Lower lobe of right lung (tissue), 2 donors: ENCODE measurements at regions not wholly inside any gene's neighbourhood (a gene's known extent, or its start where the extent isn't known, plus 50 kb on each side); places are given as distances from the start of the nearest gene placed in this dataset.

Experiments
- ATAC-seq, 2 donors: fragments of 200-7000 bp; cut with Tn5 transposase; one replicate each; pipeline ENCODE4 v1.9.1; 2020 to 2022; ENCODE audit warnings: mild to moderate bottlenecking in 2 of 2, moderate library complexity in 2 of 2
- DNase-seq: peaks from one replicate; pipeline ENCODE4 v3.0.0-alpha.2; 2020
- H3K27ac ChIP-seq: fragments of 200-600 bp; one replicate; pipeline ENCODE4 v1.8.0; 2022
- H3K27me3 ChIP-seq: fragments of 200-600 bp; one replicate; pipeline ENCODE4 v1.8.0; 2022; ENCODE audit warnings: low read depth
- H3K36me3 ChIP-seq: fragments of 200-600 bp; one replicate; pipeline ENCODE4 v1.8.0; 2022; ENCODE audit warnings: mild to moderate bottlenecking
- H3K4me1 ChIP-seq: fragments of 200-600 bp; one replicate; pipeline ENCODE4 v1.8.0; 2022
- H3K4me3 ChIP-seq: fragments of 200-600 bp; one replicate; pipeline ENCODE4 v1.8.0; 2022; ENCODE audit warnings: mild to moderate bottlenecking
- H3K9me3 ChIP-seq: fragments of 200-600 bp; one replicate; pipeline ENCODE4 v1.8.0; 2022
- CTCF ChIP-seq: fragments of 200-600 bp; IDR thresholded peaks from one replicate; pipeline ENCODE4 v1.8.0; 2022; ENCODE audit warnings: antibody characterized with exemption, mild to moderate bottlenecking
- intact Hi-C: fragments of 100-400 bp; cut with DNase I; formaldehyde crosslinking; loops from one replicate; pipeline ENCODE4 v1.11.0; 2022
- donor health status: DM: no; HTN: yes; CAD: no; lungs with severe emphysema.

- ATAC-seq = no peak
- intact Hi-C loops = no loop called here
Observed at GRCh38 chr6:8207869-8208191, 105.5 kb upstream of the EEF1E1 start.

GRCh38 chr6:8207191-8207868 is 105.0 kb upstream of the EEF1E1 start:
- Histone ChIP-seq H3K4me3 (no peak overlapping the region), H3K36me3 (no peaks in the 10 kb centered on the region), H3K4me1 (no peaks in the 10 kb centered on the region), H3K27me3 (peaks cover 3% of the 10 kb centered on the region), H3K27ac (no peak overlapping the region), H3K9me3 (no peaks in the 10 kb centered on the region)
- intact Hi-C loops = no loop called here
- DNase-seq = no peak
- no peak for TF ChIP-seq CTCF
- ATAC-seq = no peak

More at GRCh38 chr6:8207869-8208191, 105.5 kb upstream of the EEF1E1 start:
- Histone ChIP-seq H3K27ac (no peak overlapping the region), H3K27me3 (peaks cover 3% of the 10 kb centered on the region), H3K4me3 (no peak overlapping the region), H3K9me3 (no peaks in the 10 kb centered on the region), H3K36me3 (no peaks in the 10 kb centered on the region), H3K4me1 (no peaks in the 10 kb centered on the region)
- TF ChIP-seq CTCF = no peak
- DNase-seq = no peak

DNA sequence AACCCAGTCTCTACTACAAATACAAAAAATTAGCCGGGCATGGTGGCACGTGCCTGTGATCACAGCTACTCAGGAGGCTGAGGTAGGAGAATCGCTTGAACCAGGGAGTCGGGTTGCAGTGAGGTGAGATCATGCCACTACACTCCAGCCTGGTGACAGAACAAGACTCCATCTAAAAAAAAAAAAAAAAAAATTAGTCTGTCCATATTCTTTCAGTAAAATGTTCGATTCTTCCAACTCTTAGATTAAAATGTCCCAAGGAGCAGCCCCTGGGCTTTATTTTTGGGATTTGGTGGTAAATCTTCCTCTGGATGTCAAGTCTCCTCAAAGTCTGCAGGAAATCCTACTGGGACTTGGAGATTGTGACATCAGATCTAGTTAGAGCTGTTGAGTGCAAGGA is 101.0 kb upstream of the EEF1E1 start:
- intact Hi-C loops = no loop called here
- DNase-seq = no peak
- no peak for TF ChIP-seq CTCF
- Histone ChIP-seq H3K4me3 (no peak overlapping the region), H3K36me3 (no peaks in the 10 kb centered on the region), H3K27me3 (peaks cover 3% of the 10 kb centered on the region), H3K4me1 (no peaks in the 10 kb centered on the region), H3K9me3 (no peaks in the 10 kb centered on the region), H3K27ac (no peak overlapping the region)
- no peak for ATAC-seq

DNA sequence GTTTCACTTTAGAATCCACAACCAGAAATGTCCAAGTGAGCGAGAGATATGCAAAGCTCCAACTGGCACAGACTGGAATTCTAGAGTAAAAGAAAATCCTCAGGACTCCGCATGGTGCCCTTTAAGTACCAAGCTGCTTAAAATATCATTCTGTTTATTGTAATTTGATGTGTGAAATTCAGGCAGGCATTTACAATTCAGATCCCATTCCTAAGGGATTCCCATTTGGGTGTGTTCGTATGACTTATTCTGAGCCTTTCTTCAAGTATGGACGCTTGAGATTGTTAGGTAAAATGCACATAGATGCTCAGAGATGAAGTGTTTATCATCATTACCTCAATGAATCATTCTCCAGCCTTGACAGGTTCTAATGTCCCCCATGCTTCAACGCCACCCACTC is 99.3 kb upstream of the EEF1E1 start:
- intact Hi-C loops = no loop called here

DNA sequence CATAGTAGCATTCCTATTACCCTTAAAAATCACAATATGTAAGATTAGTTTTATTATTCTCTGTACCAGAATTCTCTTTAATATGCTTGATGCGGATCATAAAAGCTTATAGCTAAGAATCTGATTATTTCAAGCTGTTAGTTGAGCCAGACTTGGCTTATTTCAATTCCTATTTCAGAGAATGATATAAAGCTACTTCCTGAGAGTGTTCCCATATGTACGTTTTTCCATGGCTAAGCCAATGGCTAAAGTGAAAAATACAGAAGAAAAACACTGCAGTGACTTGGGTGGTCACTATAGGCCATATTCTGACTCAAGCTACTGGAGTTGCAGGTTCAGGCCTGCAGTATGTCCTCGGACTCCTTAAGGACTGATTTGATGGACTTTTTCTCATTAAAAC is 97.9 kb upstream of the EEF1E1 start:
- no peak for TF ChIP-seq CTCF

More for the DNA sequence above, 99.3 kb upstream of the EEF1E1 start:
- H3K27ac ChIP-seq = no peak overlapping the region
- H3K9me3 ChIP-seq = no peaks in the 10 kb centered on the region
- H3K4me1 ChIP-seq = no peaks in the 10 kb centered on the region
- DNase-seq (no peak), ATAC-seq (no peak)
- peaks cover 3% of the 10 kb centered on the region for H3K27me3 ChIP-seq
- H3K36me3 ChIP-seq = no peaks in the 10 kb centered on the region
- no peak for TF ChIP-seq CTCF
- no peak overlapping the region for H3K4me3 ChIP-seq

More for the DNA sequence above, 97.9 kb upstream of the EEF1E1 start:
- ATAC-seq (no peak), DNase-seq (no peak)
- no peaks in the 10 kb centered on the region for H3K36me3 ChIP-seq
- intact Hi-C loops = no loop called here
- no peak overlapping the region for H3K4me3 ChIP-seq
- peaks cover 3% of the 10 kb centered on the region for H3K27me3 ChIP-seq
- H3K27ac ChIP-seq = no peak overlapping the region
- H3K4me1 ChIP-seq = no peaks in the 10 kb centered on the region
- no peaks in the 10 kb centered on the region for H3K9me3 ChIP-seq
